ENCODE measurements at regions not wholly inside any gene's neighbourhood (a gene's known extent, or its start where the extent isn't known, plus 50 kb on each side); places are given as distances from the start of the nearest gene placed in this dataset.
"Not testable (repeated sequence)": the region's sequence is repeated elsewhere in the genome, so short reads cannot be mapped to it uniquely, and the experiment has no call there.

- DNase-seq (ENCODE audit: low read depth) = no peak
These were observed 1568.3 kb upstream of the PRR20A start for GRCh38 chr13:55572408-55572807.

DNA sequence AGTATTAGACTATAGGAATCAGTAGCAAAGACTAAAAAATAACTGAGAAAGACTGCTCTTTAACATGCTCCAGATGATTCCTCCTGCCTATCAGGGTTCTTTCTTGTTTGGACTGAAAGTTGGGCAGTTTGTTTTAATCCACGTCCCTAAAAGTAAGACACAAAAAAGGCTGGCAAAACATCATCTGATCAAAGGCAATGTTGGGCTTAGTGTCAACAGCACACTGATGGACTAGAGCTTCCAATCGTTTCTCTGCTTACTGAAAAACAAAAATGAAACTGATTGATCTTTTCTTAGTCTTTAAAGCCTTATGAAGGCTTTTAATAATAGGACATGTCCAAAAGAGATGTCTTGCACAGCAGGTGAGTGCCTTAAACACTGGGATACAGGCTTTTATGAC is 1567.9 kb upstream of the PRR20A start:
- no peak for DNase-seq (ENCODE audit: low read depth)

GRCh38 chr13:55573565-55573964 is 1567.2 kb upstream of the PRR20A start:
- DNase-seq (ENCODE audit: low read depth) = no peak

DNA sequence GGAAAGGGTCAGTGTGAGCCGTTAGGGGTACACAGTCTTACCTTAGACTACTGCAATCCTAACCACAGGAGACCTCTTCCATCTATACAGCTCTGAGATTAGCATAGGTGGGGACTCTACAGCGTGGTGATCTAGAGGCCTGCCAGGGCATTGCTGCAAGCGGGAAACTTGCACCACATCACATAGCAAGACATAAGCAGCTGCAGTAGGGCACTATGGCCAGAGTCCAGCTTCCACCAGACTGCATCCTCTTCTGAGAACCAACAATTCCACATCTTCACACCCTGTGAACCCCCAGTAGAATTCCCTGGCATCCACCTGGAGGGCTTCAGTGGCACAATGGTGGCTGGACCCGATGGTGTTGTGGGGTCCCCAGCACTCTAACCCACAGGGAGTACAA is 1564.3 kb upstream of the PRR20A start:
- no peak for DNase-seq (ENCODE audit: low read depth)

GRCh38 chr13:55577082-55577846 is 1563.5 kb upstream of the PRR20A start:
- DNase-seq (ENCODE audit: low read depth) = no peak

DNA sequence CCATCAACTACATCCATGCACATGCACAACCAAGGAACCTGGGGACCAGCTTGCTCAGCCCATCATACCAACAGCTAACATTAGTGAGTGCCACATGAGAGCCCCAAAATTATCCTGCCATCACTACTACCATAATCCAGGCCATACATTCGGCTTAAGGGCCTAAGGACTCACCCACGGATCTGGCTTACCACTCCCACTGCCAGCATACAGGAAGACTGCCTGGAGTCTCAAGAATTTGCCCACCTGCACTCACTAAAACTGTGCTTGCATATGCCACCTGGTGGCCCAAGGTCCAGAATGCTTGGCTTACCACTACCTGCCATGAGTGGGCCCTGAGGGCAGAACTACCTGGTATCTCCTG is 1562.9 kb upstream of the PRR20A start:
- DNase-seq (ENCODE audit: low read depth) = no peak

DNA sequence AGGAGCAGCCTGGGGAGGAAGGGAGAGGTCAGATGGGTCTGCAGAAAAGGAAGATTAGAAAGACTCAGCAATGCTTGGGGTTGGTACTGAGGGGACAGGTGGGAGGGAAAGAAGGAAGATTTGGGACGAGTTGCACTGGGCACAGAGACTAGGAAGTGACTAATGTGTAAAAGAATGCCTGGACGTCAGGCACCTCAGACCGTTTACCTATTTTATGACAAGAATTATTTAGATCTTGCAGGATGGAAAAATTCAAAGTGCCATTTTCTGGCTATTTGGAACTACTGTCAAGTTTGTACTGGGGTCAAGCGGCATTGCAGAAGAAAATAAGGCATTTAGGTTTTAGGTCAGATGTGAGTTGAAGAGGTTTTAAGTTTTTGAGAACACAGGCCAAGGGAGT is 1558.4 kb upstream of the PRR20A start:
- DNase-seq (ENCODE audit: low read depth) = not testable (repeated sequence)

DNA sequence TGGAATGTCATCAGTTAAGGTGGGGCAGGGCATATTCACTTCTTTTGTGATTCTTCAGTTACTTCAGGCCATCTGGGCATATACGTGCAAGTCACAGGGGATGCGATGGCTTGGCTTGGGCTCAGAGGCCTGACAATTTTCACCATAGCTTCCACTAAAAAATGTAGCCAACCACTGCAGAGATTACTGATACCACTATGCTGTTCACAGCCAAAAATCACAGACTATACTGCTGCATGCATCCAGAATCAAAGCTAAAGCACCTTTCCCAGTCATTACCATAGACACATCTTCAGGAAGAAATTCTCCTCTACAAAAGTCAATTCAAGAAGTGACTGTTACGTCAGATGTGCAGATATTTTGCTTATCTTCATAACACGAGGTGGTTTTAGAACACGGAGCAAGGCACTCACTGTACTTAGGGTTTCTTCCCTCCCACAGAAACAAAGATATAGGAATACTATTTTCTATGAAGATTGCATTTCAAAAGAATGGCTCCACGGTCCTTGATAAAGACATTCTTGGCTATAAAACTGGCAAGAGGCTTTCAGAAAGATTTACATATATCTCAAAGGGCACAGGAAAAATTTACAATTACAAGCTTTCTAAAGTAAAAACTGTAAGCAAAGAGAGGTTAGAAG is 1556.6 kb upstream of the PRR20A start:
- DNase-seq (ENCODE audit: low read depth) = no peak

DNA sequence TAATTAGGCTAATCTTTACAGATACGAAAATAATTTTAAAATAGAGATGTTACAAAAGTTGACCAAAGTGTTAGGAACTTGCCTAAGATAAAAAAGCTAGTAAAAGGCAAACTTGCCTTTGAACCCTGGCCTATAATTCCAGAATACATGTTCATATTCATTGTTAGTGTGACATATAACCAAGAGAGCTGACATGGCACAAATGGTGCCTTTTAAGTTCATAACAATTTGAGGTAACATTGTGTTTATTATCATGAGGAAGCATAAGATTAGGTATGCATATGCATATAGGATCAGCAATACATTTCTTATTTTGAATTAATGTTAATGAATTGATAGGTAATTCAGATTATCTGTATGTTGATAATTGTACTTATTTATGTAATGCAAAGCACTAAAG is 1537.9 kb upstream of the PRR20A start:
- no peak for DNase-seq (ENCODE audit: low read depth)

DNA sequence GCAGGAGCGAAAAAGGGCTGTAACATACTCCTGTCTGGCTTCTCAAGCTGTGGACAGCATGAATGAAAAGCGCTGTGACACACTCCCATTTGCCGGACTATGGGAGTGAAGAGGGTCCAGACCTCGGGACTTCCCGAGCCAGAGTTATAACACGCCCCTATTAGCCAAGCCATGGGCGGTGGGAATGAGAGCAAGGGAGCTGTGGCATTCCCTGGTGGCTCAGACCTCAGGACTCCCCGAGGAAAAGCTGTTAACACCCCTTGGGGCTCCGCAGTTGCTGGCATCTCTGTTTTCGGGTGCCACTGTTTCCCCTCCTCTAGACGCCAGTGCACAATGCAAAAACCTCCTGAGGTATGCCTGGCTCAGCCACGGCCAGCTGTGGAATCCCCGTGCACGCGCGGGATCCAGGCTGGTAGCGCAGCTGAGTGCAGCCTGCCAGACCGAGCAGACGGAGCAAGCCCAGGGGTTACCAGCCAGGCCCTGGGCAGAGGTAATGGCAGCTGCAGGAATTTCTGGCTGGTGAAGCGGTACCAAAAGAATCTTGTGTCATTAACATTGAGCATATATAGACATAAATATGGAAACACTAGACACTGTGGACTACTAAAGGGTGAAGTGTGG is 1534.6 kb upstream of the PRR20A start:
- no peak for DNase-seq (ENCODE audit: low read depth)

GRCh38 chr13:55613429-55614187 is 1527.1 kb upstream of the PRR20A start:
- DNase-seq (ENCODE audit: low read depth) = no peak

DNA sequence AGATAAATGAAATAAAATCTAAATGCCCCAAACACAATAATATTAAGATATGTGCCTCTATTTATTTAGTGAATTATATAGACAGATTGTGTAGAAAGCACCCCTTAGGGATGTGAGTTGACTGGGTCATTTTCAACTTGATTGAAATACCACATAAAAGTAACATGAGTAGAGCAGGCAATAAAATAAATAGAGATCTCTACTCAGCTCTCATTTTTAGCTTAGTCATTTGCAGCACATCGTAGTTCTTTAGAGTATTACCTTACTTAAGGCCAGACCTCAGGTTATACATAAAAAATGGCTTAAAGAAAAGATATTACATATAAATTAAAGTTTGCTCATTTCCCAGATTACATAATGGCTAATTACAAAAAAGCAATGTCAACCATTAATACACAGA is 1525.6 kb upstream of the PRR20A start:
- DNase-seq (ENCODE audit: low read depth) = no peak

- DNase-seq (ENCODE audit: low read depth) = no peak
These were observed 1523.5 kb upstream of the PRR20A start for GRCh38 chr13:55617241-55617640.

- no peak for DNase-seq (ENCODE audit: low read depth)
These were observed 1513.5 kb upstream of the PRR20A start for GRCh38 chr13:55627221-55627620.

DNA sequence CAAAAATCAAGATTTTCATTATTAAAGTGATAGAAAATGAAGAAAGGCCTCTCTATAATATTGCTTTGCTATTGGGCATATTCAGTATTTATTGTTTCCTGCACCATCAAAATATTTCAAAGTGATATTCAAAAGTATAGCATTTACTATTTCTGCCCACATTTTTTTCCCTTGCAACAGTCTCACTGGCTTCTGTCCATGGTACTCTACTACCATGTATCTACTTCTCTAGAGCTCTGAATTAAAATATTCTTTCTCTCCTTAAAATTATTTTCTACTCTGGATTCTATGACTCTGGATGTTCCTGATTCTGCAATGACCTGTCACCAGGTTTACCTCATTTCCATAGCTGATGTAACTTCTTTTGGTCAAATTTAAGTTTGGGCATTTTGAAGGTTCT is 1508.3 kb upstream of the PRR20A start:
- no peak for DNase-seq (ENCODE audit: low read depth)

- DNase-seq (ENCODE audit: low read depth) = no peak
These were observed 1491.2 kb upstream of the PRR20A start for GRCh38 chr13:55649485-55649884.

DNA sequence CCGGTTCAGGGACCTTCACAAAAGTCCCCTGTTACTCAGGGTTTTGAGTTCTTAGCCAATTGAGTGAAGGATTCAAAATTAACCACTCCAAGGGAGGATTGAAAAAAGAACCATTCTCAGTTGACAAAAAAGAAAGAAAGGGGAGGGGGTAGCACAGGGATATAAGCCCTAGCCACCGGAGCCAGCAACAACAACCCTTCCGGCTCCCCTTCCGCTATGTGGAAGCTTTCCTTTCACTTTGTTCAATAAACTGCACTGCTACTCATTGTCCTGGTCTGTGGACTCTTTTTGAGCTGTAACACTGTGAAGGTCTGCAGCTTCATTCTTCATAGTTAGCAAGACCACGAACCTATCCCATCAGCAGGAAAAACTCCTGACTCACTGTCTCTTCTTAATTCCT is 1488.1 kb upstream of the PRR20A start:
- DNase-seq (ENCODE audit: low read depth) = no peak

GRCh38 chr13:55653497-55653896 is 1487.2 kb upstream of the PRR20A start:
- no peak for DNase-seq (ENCODE audit: low read depth)

DNA sequence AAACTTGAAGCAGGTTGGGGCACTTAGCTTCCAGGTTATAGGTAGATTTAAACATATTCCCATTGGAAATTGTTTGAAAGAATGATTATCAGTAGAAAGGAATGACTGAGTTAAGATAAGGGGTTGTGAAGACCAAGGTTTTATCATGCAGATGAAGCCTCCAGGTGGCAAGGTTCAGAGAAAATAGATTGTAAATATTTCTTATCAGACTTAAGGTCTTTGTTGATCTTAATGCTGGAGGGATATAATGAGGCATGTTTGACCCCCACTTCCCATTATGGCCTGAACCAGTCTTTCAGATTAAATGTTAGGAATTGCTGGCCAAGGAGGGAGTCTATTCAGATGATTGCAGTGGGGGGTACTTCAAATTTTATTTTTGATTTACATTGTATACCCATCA is 1486.5 kb upstream of the PRR20A start:
- DNase-seq (ENCODE audit: low read depth) = no peak

DNA sequence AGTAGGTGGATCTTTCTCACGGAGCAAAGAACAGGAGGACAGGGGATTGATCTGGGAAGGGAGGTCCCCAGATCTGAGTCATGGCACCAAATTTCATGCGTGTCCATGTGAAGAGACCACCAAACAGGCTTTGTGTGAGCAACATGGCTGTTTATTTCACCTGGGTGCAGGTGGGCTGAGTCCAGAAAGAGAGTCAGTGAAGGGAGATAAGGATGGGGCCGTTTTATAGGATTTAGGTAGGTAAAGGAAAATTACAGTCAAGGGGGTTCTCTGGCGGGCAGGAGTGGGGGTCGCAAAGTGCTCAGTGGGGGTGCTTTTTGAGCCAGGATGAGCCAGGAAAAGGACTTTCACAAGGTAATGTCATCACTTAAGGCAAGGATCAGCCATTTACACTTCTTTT is 1480.5 kb upstream of the PRR20A start:
- not testable (repeated sequence) for DNase-seq (ENCODE audit: low read depth)

GRCh38 chr13:55660851-55661250 is 1479.9 kb upstream of the PRR20A start:
- no peak for DNase-seq (ENCODE audit: low read depth)

GRCh38 chr13:55661505-55661904 is 1479.2 kb upstream of the PRR20A start:
- no peak for DNase-seq (ENCODE audit: low read depth)

- no peak for DNase-seq (ENCODE audit: low read depth)
These were observed 1476.5 kb upstream of the PRR20A start for GRCh38 chr13:55664178-55664577.
